Amniotic stem cell (primary cell): ENCODE measurements at regions not wholly inside any gene's neighbourhood (a gene's known extent, or its start where the extent isn't known, plus 50 kb on each side); places are given as distances from the start of the nearest gene placed in this dataset.

Source experiments
- DNase-seq: peaks from one replicate; lab custom pipeline; 2025; lab: John Stamatoyannopoulos, UW

GRCh38 chr13:27014406-27015359 lies 156.9 kb downstream of the USP12 start:
- DNase-seq, result no peak

DNA sequence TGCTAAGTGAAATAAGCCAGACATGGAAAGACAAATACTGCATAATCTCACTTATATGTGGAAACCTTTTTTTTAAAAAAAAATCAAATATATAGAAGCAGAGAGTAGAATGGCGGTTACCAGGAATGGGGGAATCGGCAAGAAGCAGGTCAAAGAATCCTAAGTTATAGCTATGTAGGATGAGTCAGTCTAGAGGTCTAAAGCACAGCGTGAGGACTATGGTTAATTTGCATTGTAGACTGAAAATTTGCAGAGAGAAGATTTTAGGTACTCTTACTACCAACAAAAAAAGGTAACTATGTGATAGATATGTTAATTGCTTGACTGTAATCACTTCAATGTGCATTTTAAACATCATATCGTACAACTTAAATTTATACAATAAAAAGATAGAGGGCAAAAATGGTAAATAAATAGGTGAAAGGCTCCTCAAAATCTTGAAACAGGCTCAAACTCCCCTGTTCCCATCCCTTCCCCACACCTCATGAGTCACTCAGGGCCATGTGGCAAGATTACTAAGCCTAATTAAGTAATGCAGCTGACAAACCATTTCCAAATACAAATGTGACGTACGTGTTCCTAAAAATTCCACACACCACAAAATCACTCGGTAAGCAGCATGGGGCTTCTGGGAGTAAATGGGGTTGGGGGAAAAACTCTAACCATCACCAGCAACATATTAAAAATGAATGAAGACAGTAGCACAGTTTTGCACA lies 159.0 kb downstream of the USP12 start:
- no peak for DNase-seq

- no peak for DNase-seq
Observed at GRCh38 chr13:27011661-27012060, 159.9 kb downstream of the USP12 start.

- DNase-seq, result no peak
Observed at GRCh38 chr13:27008733-27009132, 162.9 kb downstream of the USP12 start.

- DNase-seq, result no peak
Observed at GRCh38 chr13:27007166-27007565, 164.4 kb downstream of the USP12 start.

- no peak for DNase-seq
Observed at GRCh38 chr13:27006519-27007161, 165.0 kb downstream of the USP12 start.

GRCh38 chr13:27005976-27006518 lies 165.6 kb downstream of the USP12 start:
- DNase-seq, result no peak

DNA sequence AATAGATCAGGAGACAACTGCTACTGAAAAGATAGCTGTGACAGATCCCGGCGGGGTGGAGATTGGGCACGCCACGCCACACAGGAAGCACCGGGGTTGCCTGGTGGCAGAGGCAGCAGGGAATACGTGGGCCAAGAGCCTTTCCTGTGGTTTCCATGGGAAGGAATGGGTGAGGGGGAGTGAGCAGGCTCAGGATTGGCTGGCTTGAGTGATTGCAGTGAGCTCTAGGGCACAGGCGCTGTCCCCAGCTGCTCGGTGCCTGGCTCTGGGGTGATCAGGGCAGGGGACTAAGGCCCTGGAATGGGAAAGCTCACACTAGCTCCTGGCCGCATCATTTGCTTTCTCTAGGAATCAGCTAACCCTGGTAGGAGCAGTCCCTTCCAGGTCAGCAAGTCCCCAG lies 166.1 kb downstream of the USP12 start:
- no peak for DNase-seq

DNA sequence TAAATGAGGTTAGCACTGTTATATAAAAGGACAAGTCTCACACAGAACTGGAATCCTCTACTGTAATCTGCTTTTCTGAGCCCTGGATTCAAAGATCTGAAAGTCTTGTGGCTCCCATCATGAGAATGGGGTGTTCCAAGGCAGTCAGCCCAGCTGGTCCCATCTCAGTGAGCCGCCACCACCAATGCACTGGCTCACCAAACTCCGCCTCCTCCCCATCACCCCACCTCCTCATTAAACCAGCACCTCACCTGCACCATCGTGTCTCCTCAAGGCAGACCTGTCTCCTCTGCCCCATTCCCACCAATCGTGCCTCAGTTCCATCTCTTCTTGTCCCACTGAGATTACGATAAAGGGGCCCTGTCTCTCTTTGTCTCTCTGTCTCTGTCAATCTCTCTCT lies 166.7 kb downstream of the USP12 start:
- no peak for DNase-seq

- DNase-seq, result no peak
Observed at GRCh38 chr13:27004326-27004725, 167.3 kb downstream of the USP12 start.

DNA sequence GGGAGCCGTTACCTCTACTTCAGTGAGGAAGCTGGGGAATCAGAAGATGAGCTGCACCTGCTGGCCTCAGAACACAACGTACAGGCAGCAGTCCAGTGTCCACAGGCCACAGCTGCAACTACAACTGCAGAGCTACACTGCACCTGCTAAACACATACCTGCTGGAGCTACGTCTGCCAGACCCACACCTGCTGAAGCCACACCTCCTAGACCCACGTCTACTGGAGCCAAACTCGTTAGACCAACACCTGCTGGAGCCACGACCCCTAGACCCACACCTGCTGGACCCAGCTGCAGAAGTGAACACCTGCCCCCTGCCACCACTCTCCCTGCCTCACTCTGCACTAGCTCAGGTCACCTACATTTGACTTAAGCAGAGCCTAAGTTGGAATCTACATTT lies 169.9 kb downstream of the USP12 start:
- DNase-seq, result no peak

DNA sequence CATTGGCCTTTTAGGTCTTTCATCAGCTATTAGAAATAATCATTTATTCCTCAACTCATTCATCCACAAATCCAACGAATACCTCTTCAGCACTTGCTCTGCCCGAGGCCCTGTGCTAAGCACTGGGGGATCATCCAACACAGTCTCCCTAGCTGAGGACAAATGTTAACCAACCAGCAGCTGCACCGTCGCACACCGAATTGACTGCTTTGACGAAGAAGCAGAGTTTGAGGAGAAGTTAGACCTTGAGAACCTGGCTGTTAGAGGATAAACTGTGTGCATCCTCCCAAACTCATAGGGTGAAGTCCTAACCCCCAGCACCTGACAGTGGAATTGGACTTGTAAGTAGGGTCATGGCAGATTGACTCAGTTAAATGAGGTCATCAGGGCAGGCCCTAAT lies 170.9 kb downstream of the USP12 start:
- no peak for DNase-seq

DNA sequence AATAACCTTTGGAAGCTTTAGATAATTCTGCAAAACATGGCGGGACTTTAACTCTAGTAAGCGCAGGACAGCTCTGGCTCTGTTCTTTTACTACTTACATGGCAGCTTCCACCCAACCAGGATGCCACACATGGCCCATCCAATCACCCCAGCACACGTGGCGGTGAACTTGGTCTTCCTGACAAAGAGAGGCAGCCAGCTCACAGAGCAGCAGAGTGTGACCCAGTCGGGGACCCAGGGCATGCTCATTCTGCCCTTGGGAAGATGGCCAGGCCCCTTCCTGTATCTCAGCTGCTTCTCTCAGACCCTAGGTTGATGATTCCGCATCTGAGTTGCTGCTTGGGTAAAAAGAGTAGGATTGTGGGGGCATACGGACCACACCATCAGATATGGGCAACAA lies 172.1 kb downstream of the USP12 start:
- no peak for DNase-seq

GRCh38 chr13:26998292-26998691 lies 173.3 kb downstream of the USP12 start:
- no peak for DNase-seq

GRCh38 chr13:26996965-26997752 lies 174.5 kb downstream of the USP12 start:
- no peak for DNase-seq

DNA sequence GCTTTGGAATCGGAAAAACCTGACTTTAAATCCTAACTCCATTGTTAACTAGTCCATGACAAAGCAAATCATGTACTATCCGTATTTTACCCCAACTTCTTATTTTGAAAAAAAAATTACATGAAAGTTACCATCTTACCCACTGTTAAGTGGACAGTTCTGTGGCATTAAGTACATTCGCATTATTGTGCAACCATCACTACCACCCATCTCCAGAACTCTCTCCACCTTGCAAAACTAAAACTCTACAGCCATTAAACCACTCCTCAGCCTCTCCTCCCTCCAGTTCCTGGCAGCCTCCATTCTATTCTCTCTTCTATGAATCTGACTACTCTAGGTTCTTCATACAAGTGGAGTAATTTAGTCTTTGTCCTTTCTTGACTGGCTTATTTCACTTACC lies 176.5 kb downstream of the USP12 start:
- no peak for DNase-seq

DNA sequence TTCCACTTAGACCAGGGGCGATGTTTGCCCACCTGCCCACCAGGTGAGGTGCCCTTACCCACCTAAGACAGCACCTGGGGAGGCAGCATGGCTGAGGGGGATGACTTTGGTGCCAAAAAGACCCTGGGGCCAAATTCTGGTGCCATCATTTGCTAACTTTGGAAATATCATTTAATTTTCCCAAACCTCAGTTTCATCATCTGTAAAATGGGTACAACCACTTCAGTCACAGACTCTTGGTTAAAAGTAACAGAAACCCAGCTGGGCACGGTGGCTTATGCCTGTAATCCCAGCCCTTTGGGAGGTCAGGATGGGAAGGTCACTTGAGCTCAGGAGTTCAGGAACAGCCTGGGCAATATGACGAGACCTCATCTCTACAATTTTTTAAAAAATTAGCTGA lies 177.8 kb downstream of the USP12 start:
- no peak for DNase-seq

GRCh38 chr13:26992951-26993719 lies 178.5 kb downstream of the USP12 start:
- no peak for DNase-seq

GRCh38 chr13:26991508-26992181 lies 180.0 kb downstream of the USP12 start:
- no peak for DNase-seq

DNA sequence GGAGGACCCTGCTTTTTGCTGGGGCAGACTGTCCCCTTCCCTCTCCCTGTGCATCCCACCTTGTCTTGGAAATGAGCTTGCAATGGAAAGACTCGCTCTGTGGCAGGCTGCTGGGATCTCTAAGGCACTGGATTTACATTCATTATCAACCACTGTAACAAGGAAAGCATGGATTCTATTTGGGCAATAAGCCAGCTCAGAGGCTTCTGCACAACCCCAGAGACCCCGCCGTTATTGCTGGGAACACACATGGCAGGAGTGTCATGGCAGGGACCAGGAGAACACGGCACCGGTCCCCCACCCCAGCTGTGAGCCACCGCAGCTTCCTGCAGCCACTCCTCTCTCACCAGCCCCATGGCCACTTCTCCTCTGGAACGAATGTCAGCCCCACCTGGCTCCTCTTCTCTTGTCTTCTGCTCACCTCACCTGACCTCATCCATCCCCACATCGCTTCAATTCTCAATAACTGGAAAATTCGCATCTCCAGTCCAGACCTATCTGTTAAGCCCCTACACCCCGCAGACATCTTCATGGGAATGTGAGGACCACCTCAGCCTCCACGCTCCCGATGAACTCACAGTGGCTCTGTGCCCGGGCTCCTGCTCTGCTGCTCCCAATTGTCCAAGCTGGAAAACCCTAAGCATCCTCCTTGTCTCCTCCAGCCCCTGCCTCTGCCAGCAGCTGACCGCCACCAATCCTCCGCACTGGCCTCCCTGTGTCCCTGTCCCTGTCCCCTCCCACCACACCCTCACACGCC lies 181.5 kb downstream of the USP12 start:
- DNase-seq, result no peak
